H1 (cell line): ENCODE measurements at regions not wholly inside any gene's neighbourhood (a gene's known extent, or its start where the extent isn't known, plus 50 kb on each side); places are given as distances from the start of the nearest gene placed in this dataset.

Experiments used
- CTCF ChIA-PET: fragments of 300-600 bp; sonication (Branson Sonifier 250); formaldehyde crosslinking; loops from one replicate; lab custom pipeline; 2021; ENCODE audit not compliant: partially characterized antibody; lab: Charles Lee
- POLR2A ChIA-PET: fragments of 300-600 bp; sonication (Branson Sonifier 250); formaldehyde crosslinking; loops from one replicate; lab custom pipeline; 2021; ENCODE audit warnings: inconsistent platforms; ENCODE audit not compliant: partially characterized antibody; lab: Charles Lee
- DNase-seq, 2 experiments: peaks; one replicate each; pipeline versions ENCODE4 v3.0.0 to v3.0.0-alpha.2; 2010 to 2022; ENCODE audit warnings: low spot score in 2 of 2, low read depth in 1 of 2, mixed read lengths in 1 of 2
- FAIRE-seq: peaks from 2 replicates; lab custom pipeline; 2011; peaks lifted over from hg19 to GRCh38; lab: Jason Lieb, UNC
- H2AFZ ChIP-seq: 2 replicates; pipeline ENCODE4 v1.8.1; 2012; ENCODE audit warnings: low read length, inconsistent platforms
- H2AK5ac ChIP-seq: 2 replicates; pipeline ENCODE4 v1.6.1; 2013; ENCODE audit warnings: low read depth, low read length
- H2BK120ac ChIP-seq: replicated peaks from 2 replicates; pipeline ENCODE3; 2013; ENCODE audit warnings: low read depth, low read length, inconsistent platforms
- H2BK12ac ChIP-seq: 2 replicates; pipeline ENCODE4 v1.6.1; 2013; ENCODE audit warnings: low read depth, low read length
- H2BK15ac ChIP-seq: 2 replicates; pipeline ENCODE4 v1.6.1; 2013; ENCODE audit warnings: low read length
- H2BK20ac ChIP-seq: 2 replicates; pipeline ENCODE4 v1.6.1; 2013; ENCODE audit warnings: low read length
- H2BK5ac ChIP-seq: 2 replicates; pipeline ENCODE4 v1.6.1; 2013; ENCODE audit warnings: low read depth, low read length
- H3K14ac ChIP-seq: 2 replicates; pipeline ENCODE4 v1.6.1; 2013; ENCODE audit warnings: inconsistent platforms; ENCODE audit not compliant: insufficient read length
- H3K18ac ChIP-seq: 2 replicates; pipeline ENCODE4 v1.6.1; 2013; ENCODE audit warnings: low read length; ENCODE audit errors: extremely low read depth
- H3K23ac ChIP-seq: 2 replicates; pipeline ENCODE4 v1.6.1; 2013; ENCODE audit warnings: inconsistent platforms; ENCODE audit not compliant: insufficient read length
- H3K23me2 ChIP-seq: 2 replicates; pipeline ENCODE4 v1.6.1; 2013; ENCODE audit warnings: low read depth, low read length
- H3K27ac ChIP-seq: 2 replicates; pipeline ENCODE4 v1.6.1; 2011; ENCODE audit warnings: low read depth, low read length, inconsistent platforms
- H3K27me3 ChIP-seq, 4 experiments: replicated peaks in 1 of 4; 1 replicate in 1 of 4; 2 replicates in 3 of 4; pipeline versions ENCODE4 v1.6.1 to v1.8.1; 2011 to 2013; ENCODE audit warnings: low read length in 3 of 4, mild to moderate bottlenecking in 3 of 4, inconsistent platforms in 2 of 4, mixed read lengths in 2 of 4, moderate library complexity in 1 of 4; ENCODE audit not compliant: control insufficient read depth in 3 of 4, insufficient read depth in 3 of 4; ENCODE audit errors: extremely low read depth in 1 of 4
- H3K36me3 ChIP-seq, 4 experiments: 2 replicates each; pipeline versions ENCODE4 v1.6.1 to v1.8.1; 2011 to 2013; ENCODE audit warnings: mild to moderate bottlenecking in 4 of 4, low read length in 3 of 4, moderate library complexity in 2 of 4, control low read depth in 1 of 4, inconsistent platforms in 1 of 4; ENCODE audit not compliant: insufficient read depth in 4 of 4, control insufficient read depth in 2 of 4
- H3K4ac ChIP-seq: replicated peaks from 2 replicates; pipeline ENCODE3; 2013; ENCODE audit warnings: low read length, low read depth, mixed read lengths, inconsistent platforms; ENCODE audit not compliant: insufficient read length
- H3K4me1 ChIP-seq, 4 experiments: replicated peaks in 1 of 4; 1 replicate in 1 of 4; 2 replicates in 3 of 4; pipeline versions ENCODE4 v1.6.1 to v1.8.1; 2011 to 2013; ENCODE audit warnings: low read length in 3 of 4, inconsistent platforms in 2 of 4, mixed read lengths in 1 of 4; ENCODE audit not compliant: insufficient read depth in 4 of 4, control insufficient read depth in 3 of 4
- H3K4me2 ChIP-seq, 2 experiments: 2 replicates each; pipeline versions ENCODE4 v1.6.1 to v1.8.1; 2011 to 2013; ENCODE audit warnings: low read depth in 2 of 2, low read length in 2 of 2, control low read depth in 1 of 2, inconsistent platforms in 1 of 2, mild to moderate bottlenecking in 1 of 2; ENCODE audit not compliant: insufficient read depth in 1 of 2
- H3K4me3 ChIP-seq, 4 experiments: fragments of 200-600, 300-600 bp in 1 of 4; sonication (generic), shearing (Covaris generic), sonication (Bioruptor Twin) in 1 of 4; 2 replicates each; pipeline versions ENCODE4 v1.5.1 to v1.8.1; 2011 to 2016; ENCODE audit warnings: low read length in 4 of 4, low read depth in 3 of 4, control low read depth in 2 of 4, inconsistent platforms in 2 of 4, mild to moderate bottlenecking in 2 of 4, mixed read lengths in 1 of 4, moderate library complexity in 1 of 4; ENCODE audit not compliant: insufficient read depth in 2 of 4; ENCODE audit errors: extremely low read depth in 1 of 4
- H3K56ac ChIP-seq: replicated peaks from 2 replicates; pipeline ENCODE3; 2013; ENCODE audit warnings: low read depth, mild to moderate bottlenecking, mixed read lengths, low read length, inconsistent platforms; ENCODE audit not compliant: insufficient read length
- H3K79me1 ChIP-seq: 2 replicates; pipeline ENCODE4 v1.6.1; 2013; ENCODE audit warnings: low read depth, low read length, control low read depth
- H3K79me2 ChIP-seq, 2 experiments: 2 replicates each; pipeline versions ENCODE4 v1.6.1 to v1.8.1; 2012 to 2013; ENCODE audit warnings: low read length in 2 of 2, mild to moderate bottlenecking in 2 of 2, inconsistent platforms in 1 of 2; ENCODE audit not compliant: insufficient read depth in 2 of 2, control insufficient read depth in 1 of 2
- H3K9ac ChIP-seq, 4 experiments: replicated peaks in 1 of 4; 1 replicate in 1 of 4; 2 replicates in 3 of 4; pipeline versions ENCODE4 v1.6.1 to v1.8.1; 2011 to 2013; ENCODE audit warnings: low read depth in 3 of 4, low read length in 3 of 4, control low read depth in 2 of 4, mild to moderate bottlenecking in 2 of 4, moderate library complexity in 2 of 4, inconsistent platforms in 1 of 4; ENCODE audit errors: extremely low read depth in 1 of 4
- H3K9me3 ChIP-seq, 2 experiments: 2 replicates each; pipeline versions ENCODE4 v1.6.1 to v1.8.1; 2012 to 2013; ENCODE audit warnings: mild to moderate bottlenecking in 2 of 2, moderate library complexity in 2 of 2, control low read depth in 1 of 2, inconsistent platforms in 1 of 2, low read depth in 1 of 2, low read length in 1 of 2, mixed read lengths in 1 of 2; ENCODE audit not compliant: insufficient read depth in 2 of 2
- H4K20me1 ChIP-seq, 2 experiments: replicated peaks in 1 of 2; 2 replicates each; pipeline versions ENCODE3 to v1.8.1; 2011 to 2013; ENCODE audit warnings: inconsistent platforms in 2 of 2, low read length in 2 of 2, mild to moderate bottlenecking in 1 of 2; ENCODE audit not compliant: insufficient read depth in 2 of 2, control insufficient read depth in 1 of 2
- H4K5ac ChIP-seq: 2 replicates; pipeline ENCODE4 v1.6.1; 2013; ENCODE audit warnings: low read length, low read depth, mixed read lengths, inconsistent platforms; ENCODE audit not compliant: insufficient read length
- H4K8ac ChIP-seq: 2 replicates; pipeline ENCODE4 v1.8.0; 2013; ENCODE audit warnings: mild to moderate bottlenecking, moderate library complexity, low read length, inconsistent platforms; ENCODE audit not compliant: insufficient read depth; ENCODE audit errors: extremely low read depth
- H4K91ac ChIP-seq: replicated peaks from 2 replicates; pipeline ENCODE3; 2013; ENCODE audit warnings: low read length, mixed read lengths, inconsistent platforms; ENCODE audit not compliant: insufficient read length
- FOSL1 ChIP-seq: IDR thresholded peaks from 2 replicates; pipeline ENCODE4 v1.6.1; 2011; ENCODE audit warnings: mild to moderate bottlenecking, low read depth, low read length, moderate library complexity; ENCODE audit not compliant: insufficient read depth
- MAFK ChIP-seq: IDR thresholded peaks from 2 replicates; pipeline ENCODE4 v1.6.1; 2012; ENCODE audit warnings: low read depth, mild to moderate bottlenecking, improper control_type of control experiment, low read length
- SIRT6 ChIP-seq: IDR thresholded peaks from one replicate; pipeline ENCODE4 v1.7.1; 2012; ENCODE audit warnings: low read length, inconsistent platforms
- SP2 ChIP-seq: IDR thresholded peaks from 2 replicates; pipeline ENCODE4 v1.6.1; 2012; ENCODE audit warnings: mild to moderate bottlenecking, low read length, inconsistent platforms
- YY1 ChIP-seq: IDR thresholded peaks from 2 replicates; pipeline ENCODE4 v1.6.1; 2011; ENCODE audit warnings: low read depth, mild to moderate bottlenecking, low read length
- WGBS, 2 experiments: shearing (Covaris generic) in 1 of 2; methylation state at CpG; one replicate each; pipeline versions ENCODE4 v1.1.6 to v1.1.7; 2013 to 2015; ENCODE audit warnings: low lambda C conversion rate in 2 of 2, mixed read lengths in 2 of 2, inconsistent platforms in 1 of 2, low coverage in 1 of 2, missing lambda C conversion rate in 1 of 2; ENCODE audit not compliant: insufficient replicate concordance in 2 of 2, insufficient coverage in 1 of 2, insufficient read length in 1 of 2; ENCODE audit errors: extremely low coverage in 1 of 2, missing lambda C conversion rate in 1 of 2; 5-methylcytosine and 5-hydroxymethylcytosine counted together
- TF ChIP-seq, protein P1 (sequence below): IDR thresholded peaks from 2 replicates; pipeline ENCODE4 v1.6.1; 2011; ENCODE audit warnings: low read length, improper control_type of control experiment

DNA sequence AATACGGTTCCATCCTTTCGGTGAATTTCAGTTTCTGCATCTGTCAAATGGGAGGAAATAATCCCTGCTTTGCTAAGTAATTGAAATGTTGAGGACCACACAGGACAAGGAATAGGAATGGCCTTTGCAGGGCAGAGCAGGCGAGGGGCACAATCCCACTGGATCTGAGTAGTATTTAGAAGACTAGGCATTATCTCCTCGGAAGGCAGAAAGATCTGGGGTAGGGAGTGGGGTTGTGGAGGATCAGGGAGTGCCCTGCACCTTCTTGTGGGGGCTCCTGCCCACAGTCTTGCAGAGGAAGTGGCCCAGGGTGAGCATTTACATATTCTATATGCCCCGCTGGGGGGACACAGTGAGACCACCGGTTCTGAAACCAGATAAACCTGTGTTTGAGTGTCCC lies 87.1 kb upstream of the SIRPA start:
- Histone ChIP-seq H4K8ac (no peak overlapping the region), H3K14ac (no peak overlapping the region), H3K27me3 (peaks cover 8 to 16% (median 15%) of the 10 kb centered on the region in 4 experiments), H3K79me1 (no peaks in the 10 kb centered on the region), H3K79me2 (no peaks in the 10 kb centered on the region), H3K36me3 (no peaks in the 10 kb centered on the region), H2AK5ac (no peak overlapping the region), H2BK20ac (no peak overlapping the region), H3K56ac (no peak overlapping the region), H3K4me3 (no peak overlapping the region), H3K4me1 (peaks cover 11 to 18% (median 12%) of the 10 kb centered on the region in 4 experiments), H3K4me2 (no peak overlapping the region), H3K23ac (no peak overlapping the region), H3K9ac (no peak overlapping the region), H2BK5ac (0 out of 2 replicates have a peak overlapping the region, but pooled peaks have one; percentile 4), H3K18ac (no peak overlapping the region), H2BK12ac (peak overlapping the region; percentile 20; the same call in 1 of the 2 replicates), H2AFZ (no peak overlapping the region), H3K9me3 (no peaks in the 10 kb centered on the region), H4K5ac (no peak overlapping the region), H3K27ac (no peak overlapping the region), H3K4ac (no peak overlapping the region), H4K20me1 (no peaks in the 10 kb centered on the region), H2BK120ac (no peak overlapping the region), H4K91ac (no peak overlapping the region), H3K23me2 (peaks cover 6% of the 10 kb centered on the region; the same call in 1 of the 2 replicates), H2BK15ac (no peak overlapping the region)
- no peak for DNase-seq
- ChIA-PET POLR2A (interaction anchor here (0.6 to 1.6 kb wide), 2 partner anchors 21 to 31 kb away, joined by 3 to 5 read pairs; no protein-coding TSS in a partner anchor), CTCF (interaction anchor here (0.6 to 2.0 kb wide), 4 partner anchors 11 to 1485 kb away, joined by 3 to 5 read pairs (median 3); no protein-coding TSS in a partner anchor)
- FAIRE-seq = no peak
- TF ChIP-seq YY1 = no peak
- no peak for TF ChIP-seq SIRT6
- TF ChIP-seq FOSL1 = no peak
- no peak for TF ChIP-seq SP2
- TF ChIP-seq MAFK = no peak
- TF ChIP-seq, protein P1, sequence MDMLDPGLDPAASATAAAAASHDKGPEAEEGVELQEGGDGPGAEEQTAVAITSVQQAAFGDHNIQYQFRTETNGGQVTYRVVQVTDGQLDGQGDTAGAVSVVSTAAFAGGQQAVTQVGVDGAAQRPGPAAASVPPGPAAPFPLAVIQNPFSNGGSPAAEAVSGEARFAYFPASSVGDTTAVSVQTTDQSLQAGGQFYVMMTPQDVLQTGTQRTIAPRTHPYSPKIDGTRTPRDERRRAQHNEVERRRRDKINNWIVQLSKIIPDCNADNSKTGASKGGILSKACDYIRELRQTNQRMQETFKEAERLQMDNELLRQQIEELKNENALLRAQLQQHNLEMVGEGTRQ = no peak
- 62% methylated on average over 6 of the region's 6 CpGs; no CpG with 5 or more reads in 1 of the 2 experiments for WGBS, 2 experiments
